ENCODE measurements at regions not wholly inside any gene's neighbourhood (a gene's known extent, or its start where the extent isn't known, plus 50 kb on each side); places are given as distances from the start of the nearest gene placed in this dataset.

- no peak for DNase-seq (ENCODE audit: low spot score)
- no peak for TF ChIP-seq CTCF (IDR thresholded peaks at IDR 0.05)
- ATAC-seq (ENCODE audit: low FRiP score): no peak
Measured at GRCh38 chr15:66848686-66849392, 146.8 kb downstream of the SMAD6 start.

GRCh38 chr15:66849393-66849745 is 147.3 kb downstream of the SMAD6 start:
- no peak for ATAC-seq (ENCODE audit: low FRiP score)
- DNase-seq (ENCODE audit: low spot score): peak; percentile 4
- no peak for TF ChIP-seq CTCF (IDR thresholded peaks at IDR 0.05)

GRCh38 chr15:66849746-66850077 is 147.7 kb downstream of the SMAD6 start:
- no peak for DNase-seq (ENCODE audit: low spot score)
- no peak for TF ChIP-seq CTCF (IDR thresholded peaks at IDR 0.05)
- no peak for ATAC-seq (ENCODE audit: low FRiP score)

GRCh38 chr15:66850078-66850991 is 148.3 kb downstream of the SMAD6 start:
- no peak for TF ChIP-seq CTCF (IDR thresholded peaks at IDR 0.05)
- no peak for ATAC-seq (ENCODE audit: low FRiP score)
- no peak for DNase-seq (ENCODE audit: low spot score)

GRCh38 chr15:66850996-66851310 is 148.9 kb downstream of the SMAD6 start:
- ATAC-seq (ENCODE audit: low FRiP score) (no peak), DNase-seq (ENCODE audit: low spot score) (no peak)
- no peak for TF ChIP-seq CTCF (IDR thresholded peaks at IDR 0.05)

GRCh38 chr15:66851311-66852063 is 149.5 kb downstream of the SMAD6 start:
- DNase-seq (ENCODE audit: low spot score) (peak; percentile 71), ATAC-seq (ENCODE audit: low FRiP score) (peak; percentile 96)
- peak in 1 of 3 donors; percentile 98 for TF ChIP-seq CTCF (IDR thresholded peaks at IDR 0.05)

All from omental fat pad (tissue), 3 donors.